Psoas muscle (tissue), 7 donors: ENCODE measurements at regions not wholly inside any gene's neighbourhood (a gene's known extent, or its start where the extent isn't known, plus 50 kb on each side); places are given as distances from the start of the nearest gene placed in this dataset.

Experiments
- ATAC-seq, 4 donors: fragments of 200-7000 bp; cut with Tn5 transposase; one replicate each; pipeline ENCODE4 v1.9.1; 2020; ENCODE audit warnings: moderate library complexity in 3 of 4, mild to moderate bottlenecking in 2 of 4
- DNase-seq, 2 donors: peaks; one replicate each; pipeline ENCODE4 v3.0.0-alpha.2; 2020
- H3K27ac ChIP-seq: fragments of 200-600 bp; one replicate; pipeline ENCODE4 v1.8.0; 2022
- H3K27me3 ChIP-seq, 3 donors: fragments of 200-600 bp in 1 of 3; one replicate each; pipeline versions ENCODE4 v1.6.1 to v1.8.0; 2013 to 2022; ENCODE audit warnings: low read length in 2 of 3, mild to moderate bottlenecking in 2 of 3, moderate library complexity in 1 of 3; ENCODE audit not compliant: insufficient read depth in 3 of 3
- H3K36me3 ChIP-seq, 2 donors: fragments of 200-600 bp in 1 of 2; one replicate each; pipeline versions ENCODE4 v1.6.1 to v1.8.0; 2013 to 2022; ENCODE audit warnings: low read depth in 1 of 2, mild to moderate bottlenecking in 1 of 2, moderate library complexity in 1 of 2; ENCODE audit not compliant: insufficient read depth in 1 of 2
- H3K4me1 ChIP-seq: fragments of 200-600 bp; one replicate; pipeline ENCODE4 v1.8.0; 2022
- H3K4me3 ChIP-seq: fragments of 200-600 bp; one replicate; pipeline ENCODE4 v1.8.0; 2022; ENCODE audit warnings: mild to moderate bottlenecking
- H3K9me3 ChIP-seq: fragments of 200-600 bp; one replicate; pipeline ENCODE4 v1.8.0; 2022
- CTCF ChIP-seq: fragments of 200-600 bp; IDR thresholded peaks from one replicate; pipeline ENCODE4 v1.8.0; 2022; ENCODE audit warnings: antibody characterized with exemption
- WGBS, 3 donors: extraction: QIAGEN DNeasy Blood & Tissue Kit; methylation state at CpG; one replicate each; pipeline versions ENCODE4 v1.1.6 to v1.1.7; 2013; 5-methylcytosine and 5-hydroxymethylcytosine counted together
- intact Hi-C, 2 donors: fragments of 100-400 bp; cut with DNase I; formaldehyde crosslinking; loops; one replicate each; pipeline versions ENCODE4 v1.11.0 to v1.14.2; 2022
- donor health status: healthy with polysubstance abuse.
- donor health status: DM: no; HTN: no; CAD: no; lungs with moderate emphysema.
- donor health status: Bipolar disorder and iron deficiency.
- donor health status: healthy.
- donor health status: DM: yes; HTN: yes; CAD: no.
- donor health status: DM: no; HTN: no; CAD: no.
- donor health status: DM: yes; HTN: yes; CAD: no.

- TF ChIP-seq CTCF, result no peak
- no peaks in the 10 kb centered on the region for H3K4me1 ChIP-seq
- 35 to 60% (median 41%) methylated on average over 2 of the region's 2 CpGs for WGBS, 3 donors
- intact Hi-C loops, result no loop called here
- H3K4me3 ChIP-seq, result no peak overlapping the region
- DNase-seq (no peak), ATAC-seq (no peak)
- no peaks in the 10 kb centered on the region for H3K36me3 ChIP-seq
- no peak overlapping the region for H3K27ac ChIP-seq
- no peaks in the 10 kb centered on the region for H3K27me3 ChIP-seq
- H3K9me3 ChIP-seq, result no peaks in the 10 kb centered on the region
Observed at GRCh38 chr3:132822837-132823236, 100.6 kb upstream of the NPHP3 start.

GRCh38 chr3:132822266-132822665 lies 100.1 kb upstream of the NPHP3 start:
- Histone ChIP-seq H3K4me1 (no peaks in the 10 kb centered on the region), H3K27me3 (no peaks in the 10 kb centered on the region), H3K27ac (no peak overlapping the region), H3K4me3 (no peak overlapping the region), H3K36me3 (no peaks in the 10 kb centered on the region), H3K9me3 (no peaks in the 10 kb centered on the region)
- intact Hi-C loops, result no loop called here
- DNase-seq (no peak), ATAC-seq (no peak)
- 15 to 32% (median 24%) methylated on average over 1 of the region's 1 CpG for WGBS, 3 donors
- no peak for TF ChIP-seq CTCF

- Histone ChIP-seq H3K4me3 (no peak overlapping the region), H3K36me3 (no peaks in the 10 kb centered on the region), H3K4me1 (no peaks in the 10 kb centered on the region), H3K9me3 (no peaks in the 10 kb centered on the region), H3K27ac (no peak overlapping the region), H3K27me3 (no peaks in the 10 kb centered on the region)
- WGBS, 3 donors, result 80 to 91% (median 86%) methylated on average over 2 of the region's 2 CpGs
- intact Hi-C loops, result no loop called here
- DNase-seq (no peak), ATAC-seq (no peak)
- TF ChIP-seq CTCF, result no peak
Observed at GRCh38 chr3:132821314-132821713, 99.1 kb upstream of the NPHP3 start.

GRCh38 chr3:132818251-132818650 lies 96.0 kb upstream of the NPHP3 start:
- 93 to 99% (median 98%) methylated on average over 1 of the region's 1 CpG for WGBS, 3 donors
- Histone ChIP-seq H3K4me3 (no peak overlapping the region), H3K36me3 (no peaks in the 10 kb centered on the region), H3K27me3 (no peaks in the 10 kb centered on the region), H3K27ac (no peak overlapping the region), H3K9me3 (no peaks in the 10 kb centered on the region), H3K4me1 (no peaks in the 10 kb centered on the region)
- DNase-seq, result no peak
- no peak for ATAC-seq
- no peak for TF ChIP-seq CTCF
- intact Hi-C loops, result no loop called here

- H3K27ac ChIP-seq, result no peak overlapping the region
- no peak for TF ChIP-seq CTCF
- no peaks in the 10 kb centered on the region for H3K4me1 ChIP-seq
- ATAC-seq (no peak), DNase-seq (no peak)
- H3K9me3 ChIP-seq, result no peaks in the 10 kb centered on the region
- no peak overlapping the region for H3K4me3 ChIP-seq
- H3K36me3 ChIP-seq, result no peaks in the 10 kb centered on the region
- 86 to 91% (median 87%) methylated on average over 3 of the region's 3 CpGs for WGBS, 3 donors
- intact Hi-C loops, result no loop called here
- H3K27me3 ChIP-seq, result no peaks in the 10 kb centered on the region
Observed at GRCh38 chr3:132817646-132818177, 95.5 kb upstream of the NPHP3 start.
